OCI-LY1 (cell line): ENCODE measurements at regions not wholly inside any gene's neighbourhood (a gene's known extent, or its start where the extent isn't known, plus 50 kb on each side); places are given as distances from the start of the nearest gene placed in this dataset.

Experiments used
- H2AFZ ChIP-seq: fragments of 200-600 bp; sonication (generic), shearing (Covaris generic); 2 replicates; pipeline ENCODE4 v1.6.0; 2014; ENCODE audit warnings: antibody characterized with exemption, mild to moderate bottlenecking, low read length
- H3F3A ChIP-seq: fragments of 200-600 bp; sonication (generic), shearing (Covaris generic); 2 replicates; pipeline ENCODE4 v1.6.0; 2014; ENCODE audit warnings: mild to moderate bottlenecking, antibody characterized with exemption, low read length, moderate library complexity; ENCODE audit not compliant: insufficient read depth
- H3K27ac ChIP-seq: fragments of 200-600 bp; sonication (generic); 2 replicates; pipeline ENCODE4 v1.5.1; 2014; ENCODE audit warnings: low read length, mixed run types, mild to moderate bottlenecking, low read depth; ENCODE audit not compliant: poor library complexity, severe bottlenecking
- H3K27me3 ChIP-seq: fragments of 200-600 bp; sonication (generic); 2 replicates; pipeline ENCODE4 v1.6.0; 2014; ENCODE audit warnings: antibody characterized with exemption, mild to moderate bottlenecking, low read length, moderate library complexity; ENCODE audit not compliant: insufficient read depth
- H3K36me3 ChIP-seq: fragments of 200-600 bp; sonication (generic); 2 replicates; pipeline ENCODE4 v1.6.1; 2014; ENCODE audit warnings: mild to moderate bottlenecking, antibody characterized with exemption, low read length, moderate library complexity, mixed read lengths; ENCODE audit not compliant: insufficient read depth
- H3K4me1 ChIP-seq: fragments of 200-600 bp; sonication (generic); 2 replicates; pipeline ENCODE4 v1.5.1; 2014; ENCODE audit warnings: mild to moderate bottlenecking, low read length, moderate library complexity; ENCODE audit not compliant: insufficient read depth, severe bottlenecking
- H3K4me2 ChIP-seq: fragments of 200-600 bp; sonication (generic), shearing (Covaris generic); 2 replicates; pipeline ENCODE4 v1.6.1; 2014; ENCODE audit warnings: low read length
- H3K4me3 ChIP-seq: fragments of 200-600 bp; sonication (generic); 2 replicates; pipeline ENCODE4 v1.5.1; 2014; ENCODE audit warnings: low read length, low read depth, mild to moderate bottlenecking, mixed read lengths; ENCODE audit not compliant: poor library complexity, severe bottlenecking
- H3K79me2 ChIP-seq: fragments of 200-600 bp; shearing (Covaris generic); 2 replicates; pipeline ENCODE4 v1.6.1; 2016; ENCODE audit warnings: mixed run types, low read length, mixed read lengths; ENCODE audit not compliant: insufficient read depth
- H3K9ac ChIP-seq: fragments of 200-600 bp; sonication (generic), shearing (Covaris generic); 2 replicates; pipeline ENCODE4 v1.6.1; 2014; ENCODE audit warnings: mild to moderate bottlenecking, low read length, mixed read lengths
- H3K9me2 ChIP-seq: fragments of 200-600 bp; sonication (generic), shearing (Covaris generic); 2 replicates; pipeline ENCODE4 v1.6.1; 2014; ENCODE audit warnings: low read depth, mild to moderate bottlenecking, low read length, mixed read lengths
- H3K9me3 ChIP-seq: fragments of 200-600 bp; shearing (Covaris generic); 2 replicates; pipeline ENCODE4 v1.6.1; 2014; ENCODE audit warnings: low read length, mixed read lengths
- H4K20me1 ChIP-seq: fragments of 200-600 bp; sonication (generic), shearing (Covaris generic); 2 replicates; pipeline ENCODE4 v1.6.0; 2016; ENCODE audit warnings: mild to moderate bottlenecking, low read length; ENCODE audit not compliant: insufficient read depth
- CTCF ChIP-seq: fragments of 200-600 bp; sonication (generic), shearing (Covaris generic); IDR thresholded peaks from 2 replicates; pipeline ENCODE4 v1.5.1; 2017; ENCODE audit warnings: mild to moderate bottlenecking, antibody characterized with exemption, low read length, moderate library complexity, mixed read lengths
- EZH2 ChIP-seq: fragments of 200-600 bp; sonication (generic), shearing (Covaris generic); IDR thresholded peaks from 2 replicates; pipeline ENCODE4 v1.8.0; 2017; ENCODE audit warnings: borderline replicate concordance, mixed run types, mild to moderate bottlenecking, antibody characterized with exemption, low read length, moderate library complexity, mixed read lengths

GRCh38 chr13:58964048-58964447, 1199.7 kb downstream of the DIAPH3 start:
- Histone ChIP-seq H3K79me2 (no peaks in the 10 kb centered on the region), H3K4me1 (no peaks in the 10 kb centered on the region), H3K36me3 (no peaks in the 10 kb centered on the region), H3K9ac (no peak overlapping the region), H4K20me1 (no peaks in the 10 kb centered on the region), H3K4me3 (no peak overlapping the region), H2AFZ (no peak overlapping the region), H3F3A (no peaks in the 10 kb centered on the region), H3K9me2 (no peaks in the 10 kb centered on the region), H3K4me2 (no peak overlapping the region), H3K27me3 (no peaks in the 10 kb centered on the region), H3K27ac (no peak overlapping the region), H3K9me3 (no peaks in the 10 kb centered on the region)
- no peak for TF ChIP-seq CTCF
- no peak for TF ChIP-seq EZH2

- Histone ChIP-seq H3K9me3 (no peaks in the 10 kb centered on the region), H3K4me1 (no peaks in the 10 kb centered on the region), H4K20me1 (no peaks in the 10 kb centered on the region), H3K4me2 (no peak overlapping the region), H3K36me3 (no peaks in the 10 kb centered on the region), H2AFZ (no peak overlapping the region), H3K4me3 (no peak overlapping the region), H3K27me3 (no peaks in the 10 kb centered on the region), H3F3A (no peaks in the 10 kb centered on the region), H3K27ac (no peak overlapping the region), H3K79me2 (no peaks in the 10 kb centered on the region), H3K9ac (no peak overlapping the region), H3K9me2 (no peaks in the 10 kb centered on the region; the same call in 1 of the 2 replicates)
- TF ChIP-seq EZH2 (no peak), CTCF (no peak)
Measured at GRCh38 chr13:58977085-58977484, 1186.6 kb downstream of the DIAPH3 start.

- no peaks in the 10 kb centered on the region for H3K9me3 ChIP-seq
- TF ChIP-seq CTCF (no peak), EZH2 (no peak)
- no peaks in the 10 kb centered on the region for H3K79me2 ChIP-seq
- H2AFZ ChIP-seq, result no peak overlapping the region
- H3K36me3 ChIP-seq, result no peaks in the 10 kb centered on the region
- no peak overlapping the region for H3K4me3 ChIP-seq
- H4K20me1 ChIP-seq, result no peaks in the 10 kb centered on the region
- no peak overlapping the region for H3K4me2 ChIP-seq
- no peak overlapping the region for H3K27ac ChIP-seq
- H3K27me3 ChIP-seq, result no peaks in the 10 kb centered on the region
- H3K9me2 ChIP-seq, result no peaks in the 10 kb centered on the region; the same call in 1 of the 2 replicates
- no peak overlapping the region for H3K9ac ChIP-seq
- H3F3A ChIP-seq, result no peaks in the 10 kb centered on the region
- no peaks in the 10 kb centered on the region for H3K4me1 ChIP-seq
Measured at GRCh38 chr13:58978331-58978730, 1185.4 kb downstream of the DIAPH3 start.
